Adrenal gland (tissue), 9 donors: ENCODE measurements at regions not wholly inside any gene's neighbourhood (a gene's known extent, or its start where the extent isn't known, plus 50 kb on each side); places are given as distances from the start of the nearest gene placed in this dataset.

Experiments used
- DNase-seq, 7 donors: peaks; one replicate each; pipeline ENCODE4 v3.0.0-alpha.2; 2019 to 2020
- H3K27ac ChIP-seq, 5 donors: fragments of 200-600 bp; sonication (generic) in 4 of 5; 1 replicate in 3 of 5; 2 replicates in 2 of 5; pipeline versions ENCODE4 v1.5.1 to v1.8.0; 2016 to 2020; ENCODE audit warnings: mild to moderate bottlenecking in 1 of 5
- H3K27me3 ChIP-seq: fragments of 200-600 bp; 2 replicates; pipeline ENCODE4 v1.8.0; 2021
- H3K36me3 ChIP-seq, 2 donors: fragments of 200-600 bp; replicated peaks in 1 of 2; 1 replicate in 1 of 2; 2 replicates in 1 of 2; pipeline versions ENCODE4 v1.5.1 to v1.8.0; 2018 to 2022
- H3K4me1 ChIP-seq, 2 donors: fragments of 200-600 bp; replicated peaks in 1 of 2; 1 replicate in 1 of 2; 2 replicates in 1 of 2; pipeline versions ENCODE4 v1.5.1 to v1.8.0; 2018 to 2021
- H3K4me3 ChIP-seq, 4 donors: fragments of 200-600 bp; sonication (generic) in 3 of 4; one replicate each; pipeline ENCODE4 v1.5.1; 2016 to 2018
- H3K9me3 ChIP-seq, 3 donors: fragments of 200-600 bp; sonication (generic) in 1 of 3; replicated peaks in 1 of 3; 1 replicate in 2 of 3; 2 replicates in 1 of 3; pipeline versions ENCODE4 v1.5.1 to v1.8.0; 2016 to 2021
- POLR2A ChIP-seq, 2 donors: fragments of 450-650 bp; IDR thresholded peaks; one replicate each; pipeline ENCODE4 v1.6.1; 2017; ENCODE audit warnings: antibody characterized with exemption in 2 of 2, mild to moderate bottlenecking in 2 of 2, moderate library complexity in 1 of 2
- WGBS, 4 donors: extraction: QIAGEN DNeasy Blood & Tissue Kit in 2 of 4; methylation state at CpG; one replicate each; pipeline versions ENCODE4 v1.1.5 to v1.1.7; 2013 to 2017; 5-methylcytosine and 5-hydroxymethylcytosine counted together
- intact Hi-C, 2 donors: fragments of 100-400 bp; cut with DNase I; formaldehyde crosslinking; loops; one replicate each; pipeline versions ENCODE4 v1.14.1 to v1.15.0; 2022 to 2023
- TF ChIP-seq, protein P1 (sequence below), 6 experiments: fragments of 450-650 bp in 4 of 6; fragments of 200-600 bp in 2 of 6; sonication (generic) in 1 of 6; IDR thresholded peaks; 1 replicate in 5 of 6; 2 replicates in 1 of 6; pipeline versions ENCODE4 v1.5.1 to v1.8.0; 2016 to 2021; ENCODE audit warnings: antibody characterized with exemption in 6 of 6, mild to moderate bottlenecking in 2 of 6, moderate library complexity in 1 of 6
- donor health status: healthy with polysubstance abuse.
- donor health status: Bipolar disorder and iron deficiency.
- donor health status: DM: yes; HTN: yes; CAD: no.
- donor health status: DM: no; HTN: no; CAD: no.
- donor health status: DM: no; HTN: no; CAD: no.

DNA sequence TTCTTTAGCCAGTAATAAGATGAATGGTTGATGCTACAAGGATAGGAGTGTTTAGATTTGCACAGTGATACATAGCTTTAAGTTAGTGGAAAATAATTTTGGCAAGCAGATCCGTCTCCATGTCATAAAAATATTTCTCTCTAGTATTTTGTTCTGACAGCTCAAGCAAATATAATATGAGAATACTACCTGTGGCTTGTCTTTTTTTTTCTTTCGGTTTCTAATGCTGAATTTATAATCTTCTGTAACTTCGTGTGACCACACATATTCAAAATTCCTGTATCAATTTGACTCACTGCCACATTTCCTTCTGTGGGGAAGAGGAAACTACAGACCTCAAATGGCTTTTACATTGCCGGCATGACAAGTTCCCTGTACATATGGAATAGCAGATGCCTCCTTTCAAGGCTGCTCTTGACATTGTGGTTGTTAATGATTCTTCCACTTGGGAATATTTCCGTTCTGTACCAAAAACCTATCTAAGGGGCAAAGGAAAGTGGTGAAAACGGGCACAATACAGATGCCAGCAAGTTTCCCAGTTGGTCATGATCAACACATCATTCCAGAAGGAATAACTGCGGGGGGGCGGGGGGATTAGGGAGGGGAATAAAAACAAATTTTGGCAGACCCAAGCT lies 103.6 kb upstream of the CCDC91 start:
- Histone ChIP-seq H3K4me1 (peaks cover 0 to 9% of the 10 kb centered on the region in 2 donors), H3K9me3 (no peaks in the 10 kb centered on the region), H3K4me3 (no peak overlapping the region), H3K36me3 (no peaks in the 10 kb centered on the region), H3K27me3 (no peaks in the 10 kb centered on the region), H3K27ac (no peak overlapping the region)
- no peak for TF ChIP-seq POLR2A (IDR thresholded peaks at IDR 0.05)
- TF ChIP-seq, protein P1, sequence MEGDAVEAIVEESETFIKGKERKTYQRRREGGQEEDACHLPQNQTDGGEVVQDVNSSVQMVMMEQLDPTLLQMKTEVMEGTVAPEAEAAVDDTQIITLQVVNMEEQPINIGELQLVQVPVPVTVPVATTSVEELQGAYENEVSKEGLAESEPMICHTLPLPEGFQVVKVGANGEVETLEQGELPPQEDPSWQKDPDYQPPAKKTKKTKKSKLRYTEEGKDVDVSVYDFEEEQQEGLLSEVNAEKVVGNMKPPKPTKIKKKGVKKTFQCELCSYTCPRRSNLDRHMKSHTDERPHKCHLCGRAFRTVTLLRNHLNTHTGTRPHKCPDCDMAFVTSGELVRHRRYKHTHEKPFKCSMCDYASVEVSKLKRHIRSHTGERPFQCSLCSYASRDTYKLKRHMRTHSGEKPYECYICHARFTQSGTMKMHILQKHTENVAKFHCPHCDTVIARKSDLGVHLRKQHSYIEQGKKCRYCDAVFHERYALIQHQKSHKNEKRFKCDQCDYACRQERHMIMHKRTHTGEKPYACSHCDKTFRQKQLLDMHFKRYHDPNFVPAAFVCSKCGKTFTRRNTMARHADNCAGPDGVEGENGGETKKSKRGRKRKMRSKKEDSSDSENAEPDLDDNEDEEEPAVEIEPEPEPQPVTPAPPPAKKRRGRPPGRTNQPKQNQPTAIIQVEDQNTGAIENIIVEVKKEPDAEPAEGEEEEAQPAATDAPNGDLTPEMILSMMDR (IDR thresholded peaks at IDR 0.05) = no peak
- no peak for DNase-seq
- intact Hi-C loops = no loop called here
- 48 to 51% (median 48%) methylated on average over 8 of the region's 8 CpGs for WGBS, 4 donors

DNA sequence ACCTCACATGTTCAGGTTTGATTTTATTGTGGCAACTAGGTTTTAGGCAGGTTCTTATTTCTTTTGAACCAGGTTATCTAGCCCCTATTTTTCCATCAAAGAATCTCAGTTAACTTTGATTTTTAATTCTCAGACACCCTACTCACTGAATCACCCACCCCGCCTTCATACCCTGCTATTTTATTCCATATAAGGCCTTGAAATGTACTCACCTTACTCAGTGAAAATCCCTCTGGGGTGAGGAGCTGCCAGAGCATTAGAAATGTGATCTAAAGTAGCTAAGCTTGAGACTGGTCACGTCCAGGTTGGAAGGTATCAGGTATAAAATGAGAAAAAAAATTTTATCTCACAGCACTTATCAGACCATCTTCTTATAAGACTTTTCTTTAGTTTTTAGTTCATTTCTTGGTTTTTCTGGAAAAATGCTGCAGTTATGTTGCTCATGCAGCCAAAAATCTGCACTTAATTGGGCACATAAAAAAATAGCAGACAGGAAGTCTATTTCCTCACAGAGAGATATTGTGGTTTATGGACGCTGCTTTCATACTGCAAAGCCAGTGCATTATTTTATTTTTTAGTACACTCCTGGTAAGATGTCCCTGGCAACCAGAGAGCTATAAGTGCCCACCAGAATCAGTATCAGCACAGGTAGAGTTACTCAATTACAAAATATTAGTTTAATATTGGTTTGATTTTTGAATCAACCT lies 101.5 kb upstream of the CCDC91 start:
- no peaks in the 10 kb centered on the region for H3K9me3 ChIP-seq
- H3K27me3 ChIP-seq = no peaks in the 10 kb centered on the region
- no peak for TF ChIP-seq POLR2A (IDR thresholded peaks at IDR 0.05)
- TF ChIP-seq, protein P1 (IDR thresholded peaks at IDR 0.05) = no peak
- H3K36me3 ChIP-seq = no peaks in the 10 kb centered on the region
- H3K4me1 ChIP-seq = peaks cover 0 to 9% of the 10 kb centered on the region in 2 donors
- no peak for DNase-seq
- intact Hi-C loops = no loop called here
- H3K27ac ChIP-seq = no peak overlapping the region
- WGBS, 4 donors = 60 to 66% (median 61%) methylated on average over 3 of the region's 3 CpGs
- no peak overlapping the region for H3K4me3 ChIP-seq

DNA sequence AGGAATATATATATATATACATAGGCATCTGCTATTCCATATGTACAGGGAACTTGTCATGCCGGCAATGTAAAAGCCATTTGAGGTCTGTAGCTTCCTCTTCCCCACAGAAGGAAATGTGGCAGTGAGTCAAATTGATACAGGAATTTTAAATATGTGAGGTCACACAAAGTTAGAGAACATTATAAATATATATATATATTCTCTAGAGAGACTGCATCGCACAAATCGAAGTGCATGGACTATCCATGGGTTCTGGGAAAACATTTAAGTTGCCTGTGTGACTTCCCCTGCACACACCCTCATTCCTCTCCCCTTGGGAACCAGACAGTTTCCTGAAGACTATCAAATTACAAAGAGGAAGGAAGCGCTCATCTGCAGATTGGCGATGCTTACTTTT lies 100.9 kb upstream of the CCDC91 start:
- Histone ChIP-seq H3K36me3 (no peaks in the 10 kb centered on the region), H3K4me3 (no peak overlapping the region), H3K27ac (no peak overlapping the region), H3K9me3 (no peaks in the 10 kb centered on the region), H3K27me3 (no peaks in the 10 kb centered on the region), H3K4me1 (peaks cover 0 to 9% of the 10 kb centered on the region in 2 donors)
- no peak for TF ChIP-seq POLR2A (IDR thresholded peaks at IDR 0.05)
- TF ChIP-seq, protein P1 (IDR thresholded peaks at IDR 0.05) = no peak
- no peak for DNase-seq
- intact Hi-C loops = no loop called here
- WGBS, 4 donors = 24 to 34% (median 29%) methylated on average over 5 of the region's 5 CpGs

DNA sequence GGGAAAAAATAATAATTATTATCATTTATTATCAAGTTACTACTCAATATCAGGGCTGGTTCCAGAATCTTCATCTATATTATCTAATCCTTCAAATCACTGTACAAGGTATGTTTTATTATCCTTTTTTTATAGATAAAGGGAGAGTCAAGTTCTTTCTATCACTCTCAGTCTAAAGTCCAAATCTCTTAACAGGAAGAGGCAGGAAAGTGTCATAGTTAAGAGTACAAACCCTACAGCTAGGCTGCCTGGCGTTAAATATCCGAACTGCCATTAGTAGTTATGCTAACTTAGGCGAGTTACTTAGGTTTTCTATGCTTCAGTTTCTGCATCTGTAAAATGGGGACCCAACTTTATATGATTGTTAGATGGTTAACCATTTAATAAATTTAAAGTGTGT lies 99.4 kb upstream of the CCDC91 start:
- 88 to 91% (median 90%) methylated on average over 3 of the region's 3 CpGs for WGBS, 4 donors
- Histone ChIP-seq H3K4me3 (no peak overlapping the region), H3K9me3 (no peaks in the 10 kb centered on the region), H3K36me3 (no peaks in the 10 kb centered on the region), H3K4me1 (peaks cover 0 to 9% of the 10 kb centered on the region in 2 donors), H3K27me3 (no peaks in the 10 kb centered on the region), H3K27ac (no peak overlapping the region)
- no peak for DNase-seq
- no peak for TF ChIP-seq POLR2A (IDR thresholded peaks at IDR 0.05)
- TF ChIP-seq, protein P1 (IDR thresholded peaks at IDR 0.05) = no peak
- intact Hi-C loops = no loop called here
